ENCODE measurements at regions not wholly inside any gene's neighbourhood (a gene's known extent, or its start where the extent isn't known, plus 50 kb on each side); places are given as distances from the start of the nearest gene placed in this dataset.
"Not testable (repeated sequence)": the region's sequence is repeated elsewhere in the genome, so short reads cannot be mapped to it uniquely, and the experiment has no call there.

DNA sequence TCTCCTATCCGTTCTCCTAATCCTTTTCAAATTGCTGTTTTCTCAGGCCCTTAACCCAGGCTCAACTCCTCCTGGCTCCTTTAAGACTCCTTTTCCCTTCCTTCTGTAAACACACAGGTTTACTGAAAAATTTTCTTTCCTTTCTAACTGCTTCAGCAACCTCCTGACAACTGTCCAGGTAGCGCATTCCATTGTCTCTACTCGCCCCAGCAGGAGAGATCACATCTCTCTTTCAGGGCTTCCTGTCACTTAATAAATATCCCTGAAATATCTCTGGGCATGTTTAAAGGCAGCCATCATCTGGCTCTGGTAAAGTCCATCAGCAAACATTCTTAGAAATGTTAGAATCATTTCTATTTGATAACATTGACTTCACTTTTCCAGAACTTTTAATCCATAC lies 211.2 kb upstream of the PTBP2 start:
- intact Hi-C loops (cut with DNase I, micrococcal nuclease), result no loop called here
- no peak for DNase-seq
- ATAC-seq, result no peak

DNA sequence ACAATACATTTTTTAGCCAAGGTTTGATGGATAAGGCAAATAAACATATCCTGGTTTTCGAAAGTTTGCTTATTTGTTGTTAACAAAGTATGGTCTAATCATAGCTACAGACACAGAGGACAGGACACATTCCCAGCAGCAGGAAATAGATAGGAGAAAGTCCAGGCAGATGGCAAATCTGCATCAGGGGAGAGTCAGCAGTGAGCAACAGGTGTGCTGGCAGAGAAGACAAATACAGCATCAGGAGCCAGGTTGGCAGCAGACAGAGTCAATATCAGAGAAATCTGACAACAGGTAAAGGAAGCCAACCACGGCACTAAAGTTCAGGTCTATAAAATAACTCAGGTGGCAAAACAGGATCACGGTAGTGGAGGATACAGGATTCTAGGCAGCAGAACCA lies 210.7 kb upstream of the PTBP2 start:
- intact Hi-C loops (cut with DNase I, micrococcal nuclease), result no loop called here
- peak in 1 of 2 donors; percentile 7 for DNase-seq
- ATAC-seq, result peak; percentile 57

DNA sequence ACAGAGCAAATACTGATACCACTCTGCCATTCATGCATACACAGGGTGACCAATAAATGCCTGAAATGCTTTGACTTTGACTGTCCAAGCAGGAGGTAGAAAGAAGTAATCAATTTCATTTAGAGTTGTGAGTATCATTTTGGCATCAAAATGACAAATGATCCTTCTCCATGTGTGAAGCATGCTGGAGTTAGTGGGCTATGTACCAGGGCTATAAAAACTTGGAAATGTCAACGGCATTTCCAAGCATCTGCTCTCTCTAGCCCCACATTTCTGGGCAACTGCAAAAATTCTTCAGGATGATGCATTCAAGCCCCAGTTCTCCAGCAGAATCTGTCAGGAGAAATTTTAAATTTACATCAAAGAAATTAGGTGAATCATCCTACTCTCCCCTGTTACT lies 208.4 kb upstream of the PTBP2 start:
- ATAC-seq (no peak), DNase-seq (no peak)
- intact Hi-C loops (cut with DNase I, micrococcal nuclease), result no loop called here

DNA sequence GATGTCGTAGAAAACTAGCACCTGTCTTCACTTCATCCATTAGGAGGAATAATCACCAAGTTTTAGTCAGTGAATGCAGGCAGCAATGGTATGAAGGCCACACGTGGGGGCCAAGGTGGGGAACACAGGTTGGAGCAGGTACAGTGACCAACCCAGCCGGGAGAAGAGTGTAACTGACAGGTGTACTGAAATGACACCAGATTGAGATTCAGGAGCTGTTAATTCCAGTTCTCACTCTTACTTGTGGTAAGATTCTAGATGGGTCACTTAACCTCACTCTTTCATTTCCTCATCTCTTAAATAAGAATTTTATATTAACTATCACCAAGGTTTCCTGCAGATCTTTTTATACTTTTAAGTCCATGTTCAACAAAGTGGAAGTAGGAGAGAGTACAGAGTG lies 206.2 kb upstream of the PTBP2 start:
- ATAC-seq, result no peak

DNA sequence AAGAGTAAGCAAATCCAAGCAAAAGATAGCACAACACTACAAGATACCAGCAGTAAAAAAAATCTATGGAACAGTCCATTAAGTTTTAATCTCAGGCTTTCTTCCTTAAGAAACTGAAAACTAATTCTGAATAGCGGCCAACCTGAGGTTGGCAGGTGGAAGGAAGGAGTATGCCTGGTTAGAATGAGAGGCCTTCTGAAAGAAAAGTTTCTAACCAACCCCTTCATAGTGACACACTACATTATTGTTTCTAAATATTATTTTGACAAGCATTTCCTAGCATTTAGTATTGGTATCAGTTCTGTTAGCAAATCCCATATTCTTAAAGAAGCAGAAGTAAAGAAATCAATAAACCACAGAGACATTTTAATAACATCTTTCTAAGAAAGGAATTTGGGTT lies 205.7 kb upstream of the PTBP2 start:
- ATAC-seq, result no peak
- intact Hi-C loops (cut with DNase I, micrococcal nuclease), result no loop called here
- DNase-seq, result no peak

More for the DNA sequence above, 206.2 kb upstream of the PTBP2 start:
- intact Hi-C loops (cut with DNase I, micrococcal nuclease), result no loop called here
- no peak for DNase-seq

DNA sequence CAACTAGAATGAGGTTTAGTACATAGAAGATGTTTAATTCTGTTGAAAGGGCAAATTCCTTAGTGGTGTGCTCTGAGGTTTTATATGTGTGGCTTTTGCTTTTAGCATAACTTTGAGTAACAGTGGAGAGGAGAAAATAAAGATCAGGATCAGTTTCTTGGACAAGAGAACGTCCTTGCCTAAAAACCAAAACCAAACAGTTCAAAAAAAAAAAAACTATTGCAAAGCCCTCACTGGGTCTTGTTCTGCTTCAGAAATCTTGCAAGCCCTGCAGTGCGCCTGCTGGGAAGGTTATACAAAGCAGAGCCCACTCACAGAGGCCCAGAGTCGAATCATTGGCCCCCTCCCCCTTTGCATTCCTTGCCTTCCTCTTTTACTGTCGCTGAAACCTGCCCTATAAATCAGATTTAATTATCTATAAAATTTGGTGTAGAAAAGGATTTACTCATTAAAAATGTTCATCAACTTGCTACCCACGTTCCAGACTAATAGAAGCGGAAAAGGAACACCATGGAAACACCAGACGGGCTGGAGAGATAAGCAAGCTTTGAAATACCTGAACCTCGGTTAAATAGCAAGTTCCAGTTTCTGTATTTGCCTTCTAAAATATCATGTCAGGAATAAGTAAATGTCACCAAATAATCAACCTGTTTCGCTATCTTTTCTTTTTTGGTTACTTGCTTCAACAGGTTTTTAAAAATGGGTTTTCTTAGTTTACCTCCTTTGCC lies 201.6 kb upstream of the PTBP2 start:
- no peak for ATAC-seq
- DNase-seq, result no peak
- intact Hi-C loops (cut with DNase I, micrococcal nuclease), result no loop called here

DNA sequence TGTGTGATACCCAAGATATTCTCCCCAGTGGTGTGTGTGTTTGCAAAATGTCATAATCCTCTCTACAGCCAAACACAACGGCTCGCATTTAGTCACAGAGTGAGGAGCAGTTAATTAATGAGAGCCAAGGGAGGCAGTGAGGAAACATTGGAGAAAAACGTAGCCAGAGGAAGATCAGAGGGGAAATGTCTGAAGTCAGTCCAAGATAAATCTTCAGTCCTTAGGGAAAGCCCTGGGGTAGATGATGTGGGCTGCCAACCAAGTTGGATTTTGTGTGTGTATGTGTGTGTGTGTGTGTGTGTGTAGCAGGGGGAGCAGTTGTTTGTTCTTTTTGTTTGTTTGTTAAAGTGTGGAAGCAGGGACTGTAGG lies 201.0 kb upstream of the PTBP2 start:
- ATAC-seq, result no peak
- no peak for DNase-seq
- intact Hi-C loops (cut with DNase I, micrococcal nuclease), result no loop called here

DNA sequence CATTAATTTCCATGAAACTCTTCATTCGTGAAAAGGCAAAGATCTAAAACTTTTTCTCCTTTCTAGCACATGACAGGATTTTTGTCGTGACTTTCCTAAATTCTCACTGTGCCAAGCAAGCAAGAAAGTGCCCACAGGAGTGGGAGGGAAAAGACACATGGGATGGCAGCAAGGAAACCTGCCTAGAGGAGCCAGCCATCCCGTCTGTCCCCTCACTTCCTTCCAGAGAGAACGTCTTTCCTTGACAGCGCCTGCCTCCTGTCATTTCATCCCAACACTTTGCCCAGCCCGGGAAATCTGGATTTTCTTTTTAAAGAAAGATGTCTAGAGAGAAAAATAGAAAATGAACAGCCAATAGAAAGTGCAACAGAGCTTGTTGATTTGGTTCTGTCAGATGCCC lies 200.6 kb upstream of the PTBP2 start:
- no peak for DNase-seq
- no peak for ATAC-seq
- intact Hi-C loops (cut with DNase I, micrococcal nuclease), result no loop called here

DNA sequence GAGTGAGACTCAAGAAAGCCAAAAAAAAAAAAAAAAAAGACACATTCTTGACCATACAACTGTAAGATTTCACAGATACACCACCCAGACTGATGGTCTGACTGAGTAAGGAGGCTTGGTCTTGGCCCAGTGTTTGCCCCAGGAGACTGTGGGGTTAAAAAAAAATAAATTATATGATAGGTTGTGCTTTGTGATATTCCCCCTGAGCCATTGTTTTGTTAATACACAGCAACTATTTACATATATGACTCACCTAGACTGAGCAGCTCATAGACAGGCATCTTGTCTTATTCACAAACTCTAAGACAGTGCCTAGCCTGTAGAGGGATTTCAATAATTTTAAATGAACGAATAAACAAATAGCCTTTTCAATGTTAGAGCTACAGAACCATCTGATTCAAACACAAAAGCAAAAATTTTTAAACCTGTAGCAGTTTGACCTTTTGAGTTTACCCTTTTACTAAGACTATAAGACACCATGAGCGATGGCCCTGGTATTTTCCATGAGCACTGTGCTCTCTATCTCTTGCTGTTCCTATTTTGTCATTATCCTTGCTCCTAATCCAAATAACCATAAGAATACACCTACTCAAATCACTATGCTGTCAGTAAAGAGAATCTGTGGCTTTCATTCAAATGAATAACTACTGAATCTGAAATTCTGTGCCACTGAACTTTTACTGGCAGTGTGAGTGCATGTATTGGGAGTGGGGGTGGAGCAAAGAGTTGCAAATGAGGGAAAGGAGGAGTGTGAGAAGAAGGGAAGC lies 199.4 kb upstream of the PTBP2 start:
- intact Hi-C loops (cut with DNase I, micrococcal nuclease), result no loop called here
- DNase-seq, result no peak
- no peak for ATAC-seq

DNA sequence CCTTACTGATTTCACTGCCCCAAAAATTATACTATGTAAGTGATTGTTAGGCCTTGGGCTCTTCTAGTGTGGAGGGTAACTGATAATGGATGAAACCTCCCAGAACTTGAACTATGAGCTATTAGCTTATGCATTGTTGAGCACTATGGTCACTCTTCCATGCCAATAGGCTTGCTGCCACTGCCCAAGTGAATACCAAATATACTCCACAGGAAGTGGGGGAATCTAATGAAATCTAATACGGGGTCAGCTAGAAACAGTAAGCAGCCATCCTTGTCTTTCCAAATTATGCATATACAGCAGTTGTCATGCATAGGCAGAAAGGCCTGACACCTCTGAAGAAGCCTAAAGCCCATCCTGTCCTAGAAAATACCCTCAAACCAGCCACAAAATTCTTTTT lies 198.7 kb upstream of the PTBP2 start:
- DNase-seq (no peak), ATAC-seq (no peak)
- intact Hi-C loops (cut with DNase I, micrococcal nuclease), result no loop called here

DNA sequence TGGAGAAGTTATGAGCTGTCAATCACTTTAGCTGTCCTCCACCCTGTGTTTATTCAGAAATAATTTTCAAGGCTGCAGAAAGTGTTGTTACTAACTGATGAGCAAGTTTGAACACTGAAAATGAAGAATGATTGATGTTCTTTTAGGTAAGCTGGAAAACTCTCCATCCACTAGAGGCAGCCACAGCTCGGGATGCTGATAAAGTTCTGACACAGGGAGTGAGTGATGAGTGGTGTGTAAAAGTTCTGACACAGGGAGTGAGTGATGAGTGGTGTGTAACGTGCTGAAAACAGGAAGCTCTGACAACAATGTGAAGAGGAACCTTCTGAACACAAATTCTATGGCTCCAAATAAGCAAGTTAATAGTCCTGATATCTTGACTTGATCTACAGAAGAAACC lies 197.5 kb upstream of the PTBP2 start:
- ATAC-seq (no peak), DNase-seq (no peak)
- intact Hi-C loops (cut with DNase I, micrococcal nuclease), result no loop called here

DNA sequence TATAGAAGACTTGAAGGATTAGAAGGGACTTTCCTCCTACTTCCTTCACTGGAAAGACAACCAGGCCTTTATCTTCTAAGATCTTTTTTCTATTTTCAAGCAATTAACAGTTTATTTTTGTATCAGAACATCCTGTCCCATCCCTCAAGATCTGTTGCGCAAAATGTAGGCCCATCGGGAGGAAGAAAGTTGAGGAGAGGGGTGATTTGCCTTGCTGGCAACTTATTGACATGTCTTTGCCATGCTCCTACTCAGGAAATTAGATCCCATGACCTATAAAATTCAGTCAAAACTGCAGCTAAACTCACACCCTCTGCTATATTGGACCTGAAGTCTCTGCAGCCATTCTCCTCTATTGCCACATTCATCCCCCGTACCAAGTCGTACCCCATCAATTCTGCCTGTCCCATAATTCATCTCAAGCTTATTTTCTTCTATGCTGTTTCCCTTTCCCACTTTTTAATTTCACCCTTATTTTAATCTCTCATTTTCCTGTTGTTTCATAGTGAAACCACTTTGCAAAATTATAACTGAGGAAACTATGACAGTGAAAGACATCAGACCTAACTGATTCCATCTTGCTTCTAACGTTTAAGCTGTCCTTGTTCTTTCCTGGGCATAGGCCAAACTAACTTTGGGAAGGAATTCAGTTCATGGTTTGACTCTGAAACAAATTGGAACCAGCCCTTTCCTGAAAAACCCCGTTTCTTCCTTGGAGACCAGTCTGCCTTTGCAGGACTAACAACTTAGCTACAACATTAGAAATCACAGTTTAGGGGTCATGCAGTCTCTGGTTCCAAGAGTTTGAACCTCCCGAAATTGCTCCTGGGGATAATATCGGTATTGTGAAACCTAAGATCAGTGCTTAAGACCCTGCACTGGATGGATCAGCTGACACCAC lies 195.7 kb upstream of the PTBP2 start:
- DNase-seq, result no peak
- intact Hi-C loops (cut with DNase I, micrococcal nuclease), result no loop called here
- ATAC-seq, result no peak

DNA sequence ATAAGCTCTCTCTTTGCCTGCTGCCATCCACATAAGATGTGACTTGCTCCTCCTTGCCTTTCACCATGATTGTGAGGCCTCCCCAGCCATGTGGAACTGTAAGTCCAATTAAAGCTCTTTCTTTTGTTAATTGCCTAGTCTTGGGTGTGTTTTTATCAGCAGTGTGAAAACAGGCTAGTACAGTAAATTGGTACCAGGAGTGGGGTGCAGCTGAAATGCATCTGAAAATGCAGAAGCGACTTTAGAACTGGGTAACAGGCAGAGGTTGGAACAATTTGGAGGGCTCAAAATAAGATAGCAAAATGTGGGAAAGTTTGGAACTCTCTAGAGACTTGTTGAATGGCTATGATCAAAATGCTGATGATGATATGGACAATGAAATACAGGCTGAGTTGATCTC lies 192.9 kb upstream of the PTBP2 start:
- DNase-seq; ATAC-seq; intact Hi-C loops (cut with DNase I, micrococcal nuclease): not testable (repeated sequence)

DNA sequence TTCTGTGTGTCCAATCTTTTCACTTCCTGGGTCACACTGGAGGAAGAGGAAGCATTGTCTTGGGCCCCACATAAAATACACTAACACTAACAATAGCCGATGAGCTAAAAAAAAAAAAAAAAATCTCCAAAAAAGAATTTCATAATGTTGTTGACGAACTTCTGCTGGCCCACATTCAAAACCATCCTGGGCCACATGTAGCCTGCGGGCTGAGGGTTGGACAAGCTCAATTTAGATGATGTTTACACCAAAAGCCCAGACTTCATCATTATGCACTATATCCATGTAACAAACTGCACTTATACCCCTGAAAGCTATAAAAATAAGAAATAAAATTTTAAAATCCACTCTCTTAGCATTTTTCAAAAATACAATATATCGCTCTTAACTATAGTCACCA lies 187.8 kb upstream of the PTBP2 start:
- intact Hi-C loops (cut with DNase I, micrococcal nuclease), result no loop called here
- DNase-seq (no peak), ATAC-seq (no peak)

DNA sequence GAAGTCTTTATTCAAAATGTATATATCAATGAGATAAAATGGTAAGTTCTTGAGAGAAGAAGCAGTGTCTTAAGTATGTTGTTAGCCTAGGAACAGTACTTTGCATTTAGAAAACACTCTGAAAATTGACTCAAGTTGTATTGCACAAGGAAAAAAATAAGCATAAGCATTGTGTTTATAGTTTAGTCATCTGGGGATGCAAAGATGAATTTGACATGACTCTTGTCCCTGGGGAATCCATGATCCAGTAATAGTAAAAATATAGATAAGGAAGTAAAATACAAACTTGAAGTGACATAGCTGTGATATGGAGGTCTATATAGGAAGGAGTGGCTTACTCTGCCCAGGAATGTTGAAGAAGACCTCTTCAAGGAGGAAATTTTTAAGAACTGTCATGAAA lies 185.0 kb upstream of the PTBP2 start:
- no peak for DNase-seq
- ATAC-seq, result no peak
- intact Hi-C loops (cut with DNase I, micrococcal nuclease), result no loop called here

DNA sequence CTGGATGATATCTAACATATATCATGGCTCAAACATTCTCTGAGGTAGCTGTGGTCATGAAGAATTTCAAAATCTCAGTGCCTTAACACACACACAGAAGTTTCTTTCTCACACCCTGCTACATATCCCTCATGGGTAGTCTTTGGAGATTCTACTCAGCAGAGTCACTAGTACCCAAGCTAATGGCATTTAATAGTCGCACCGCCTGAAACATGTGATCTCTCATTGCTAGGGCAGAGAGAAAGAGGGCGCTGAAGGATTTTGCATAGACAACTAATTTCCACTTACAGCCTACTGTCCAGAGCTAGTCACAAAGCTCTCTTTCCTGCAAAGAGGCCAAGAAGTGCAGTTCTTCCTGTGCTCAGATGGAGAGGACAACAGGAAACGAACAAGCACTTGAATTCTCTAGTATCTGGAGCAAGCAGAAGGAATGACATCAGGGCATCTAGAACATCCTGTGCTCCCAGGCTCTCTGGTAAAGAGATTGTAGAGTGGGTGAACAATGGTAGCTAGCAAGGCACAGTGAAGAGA lies 183.4 kb upstream of the PTBP2 start:
- DNase-seq, result peak in 1 of 2 donors; percentile 34

DNA sequence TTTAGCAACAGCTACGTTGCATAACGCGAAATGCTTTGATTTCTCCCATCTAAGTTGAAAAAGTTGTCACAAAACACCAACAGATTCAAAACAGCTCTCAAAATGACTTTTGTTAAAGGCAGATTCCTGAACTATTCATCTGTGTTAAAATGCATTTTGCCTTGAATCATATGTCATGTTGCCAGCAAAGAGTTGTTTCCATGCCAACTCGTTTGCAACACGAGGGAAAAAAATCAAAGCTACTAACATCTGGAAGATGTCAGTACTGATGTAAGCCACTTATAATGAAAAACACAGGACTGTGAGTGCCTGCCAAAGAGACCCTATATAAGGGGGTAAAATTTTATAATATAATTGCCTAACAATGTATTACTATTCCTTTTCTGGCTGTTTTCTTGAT lies 182.7 kb upstream of the PTBP2 start:
- DNase-seq (peak in 1 of 2 donors; percentile 37), ATAC-seq (no peak)
- intact Hi-C loops (cut with DNase I, micrococcal nuclease), result no loop called here

More for the DNA sequence above, 183.4 kb upstream of the PTBP2 start:
- intact Hi-C loops (cut with DNase I, micrococcal nuclease), result no loop called here
- ATAC-seq, result peak; percentile 7

DNA sequence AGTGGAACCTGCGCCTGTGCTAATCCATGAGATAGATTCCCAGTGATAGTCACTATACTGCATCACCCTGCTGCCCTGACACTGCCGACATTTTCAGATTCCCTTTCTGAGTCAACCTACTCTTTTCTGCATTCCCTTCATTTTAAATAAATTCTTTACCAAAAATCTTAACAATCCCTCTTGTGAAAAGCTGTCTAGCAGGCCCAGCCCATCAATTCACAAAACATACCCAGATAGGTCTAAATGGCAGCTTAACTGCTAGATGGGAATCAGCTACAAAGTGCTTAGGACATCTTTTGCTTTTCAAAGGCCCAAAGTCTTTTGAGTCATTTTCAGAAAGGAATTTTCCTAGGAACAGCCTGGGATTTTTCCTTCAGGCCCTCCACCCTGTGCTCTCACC lies 180.1 kb upstream of the PTBP2 start:
- intact Hi-C loops (cut with DNase I, micrococcal nuclease), result no loop called here
- ATAC-seq (no peak), DNase-seq (no peak)

DNA sequence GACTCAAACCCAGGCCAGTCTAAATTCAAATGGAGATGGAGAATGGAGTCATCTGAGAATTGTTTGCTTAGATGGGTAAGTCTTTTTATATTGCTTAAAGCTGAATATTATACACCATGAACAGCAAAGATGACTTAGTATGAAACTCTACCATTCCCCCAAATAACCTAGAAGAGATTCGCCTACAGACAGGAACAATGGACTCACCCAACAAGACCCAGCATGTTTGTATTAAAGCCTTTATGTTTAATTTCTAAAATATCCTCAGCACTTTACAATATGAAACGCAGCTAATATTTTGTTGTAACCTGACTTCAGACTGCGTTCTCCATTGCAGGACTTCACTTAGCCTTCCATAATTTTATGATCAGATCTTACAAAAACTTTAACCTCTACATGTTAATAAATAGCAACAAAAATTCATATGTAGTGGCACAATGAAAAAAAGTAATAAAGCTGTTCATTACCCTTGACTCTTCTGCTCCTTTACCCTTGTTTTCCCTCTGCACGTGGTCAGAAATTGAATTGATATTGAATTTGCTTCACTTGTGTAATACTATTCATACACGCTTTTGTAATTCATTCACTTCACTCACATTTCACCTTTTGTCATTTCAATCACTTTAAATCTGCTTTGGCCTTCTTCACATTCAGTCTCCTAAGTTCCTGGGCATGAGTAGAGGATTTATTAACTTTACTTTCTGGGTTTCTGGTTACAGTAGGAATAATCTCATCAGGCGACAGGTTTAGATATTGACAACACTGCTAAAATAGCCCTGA lies 177.3 kb upstream of the PTBP2 start:
- intact Hi-C loops (cut with DNase I, micrococcal nuclease), result no loop called here
- no peak for ATAC-seq
- DNase-seq, result no peak

Measured in left colon (tissue), 2 donors.